Right forelimb (tissue), 1 donor: ENCODE measurements at regions not wholly inside any gene's neighbourhood (a gene's known extent, or its start where the extent isn't known, plus 50 kb on each side); places are given as distances from the start of the nearest gene placed in this dataset.

Experiments
- DNase-seq: peaks from one replicate; pipeline ENCODE4 v3.0.0-alpha.2; 2018

DNA sequence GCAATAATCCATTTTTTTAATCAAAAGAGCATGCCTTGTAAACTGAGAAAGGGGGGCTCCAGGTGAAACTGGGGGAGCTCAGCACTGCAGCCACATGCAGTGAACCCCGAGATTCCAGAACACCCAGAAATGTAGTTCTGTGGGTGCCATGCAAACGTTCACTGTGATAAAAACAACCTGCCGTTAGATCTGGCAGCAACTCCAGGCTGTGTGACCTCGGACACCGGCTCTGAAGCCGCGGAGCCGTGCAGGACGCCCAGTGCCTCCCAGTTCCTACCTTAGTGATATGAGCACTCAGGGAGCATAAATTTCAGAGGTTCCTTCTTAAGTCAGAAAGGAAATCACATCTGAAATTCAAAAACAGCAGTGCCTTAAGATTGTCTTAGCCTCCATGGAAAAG is 85.4 kb upstream of the THBS2 start:
- no peak for DNase-seq

DNA sequence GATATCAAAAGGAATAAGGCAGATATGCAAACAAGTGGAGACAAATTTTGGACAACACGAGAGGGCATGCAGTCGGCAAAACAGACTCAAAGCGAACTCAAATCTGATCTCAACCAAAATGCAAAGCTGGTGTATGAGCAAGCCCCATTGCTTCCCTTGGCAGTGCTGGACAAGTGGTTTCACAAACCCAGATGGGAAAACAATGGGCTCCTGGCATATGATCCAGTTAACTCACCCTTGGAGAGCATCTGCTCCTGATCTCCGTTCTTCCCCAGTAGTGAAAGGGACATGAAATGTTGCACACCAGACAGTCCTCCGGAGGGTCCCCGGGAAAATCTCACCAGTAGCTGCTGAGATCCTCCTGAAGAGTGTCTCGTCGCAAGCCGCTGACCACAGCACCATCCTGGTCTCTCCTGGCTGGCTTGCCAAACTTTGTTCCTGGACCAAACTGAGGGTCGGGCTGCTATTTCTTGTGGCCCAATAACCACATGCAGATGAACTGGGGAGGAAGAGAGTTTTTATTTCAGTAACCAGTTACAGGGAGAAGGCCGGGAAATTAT is 84.3 kb upstream of the THBS2 start:
- DNase-seq: no peak

DNA sequence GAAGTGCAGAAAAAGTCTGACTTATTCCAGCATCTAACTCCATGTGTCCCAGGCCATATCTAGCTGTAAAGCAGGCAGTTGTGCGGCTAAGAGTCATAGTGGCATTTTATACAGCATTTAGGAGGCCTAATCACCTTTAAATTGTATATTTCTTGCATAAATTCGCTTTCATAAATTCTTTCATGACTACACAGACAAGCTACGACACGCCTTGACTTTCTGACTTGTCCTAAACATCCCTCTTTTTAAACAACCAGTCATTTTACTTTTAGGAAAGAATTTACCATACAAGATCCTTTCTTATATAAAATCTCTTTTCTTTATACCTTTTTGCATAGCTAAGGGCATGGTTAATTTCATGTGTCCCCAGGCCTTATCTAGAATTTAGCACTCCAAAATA is 81.7 kb upstream of the THBS2 start:
- no peak for DNase-seq

DNA sequence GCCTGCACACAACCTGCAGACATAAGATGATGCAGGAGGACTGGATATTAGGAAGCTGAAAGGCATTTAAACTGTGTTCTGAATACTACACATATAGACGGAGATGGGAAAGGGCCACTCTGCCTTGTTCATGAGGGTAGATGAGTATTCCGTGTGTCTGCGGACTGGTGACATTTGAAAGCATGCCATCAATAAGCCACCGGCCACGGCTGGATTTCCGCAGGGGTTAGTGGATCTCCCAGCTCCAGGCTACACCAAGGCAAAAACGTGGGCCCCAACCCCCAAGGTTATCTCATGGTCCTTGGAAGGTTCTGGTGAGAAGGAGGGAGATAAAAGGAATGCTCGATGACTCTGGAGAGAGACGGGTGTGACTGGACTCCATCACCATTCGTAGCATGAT is 78.6 kb upstream of the THBS2 start:
- DNase-seq: no peak

DNA sequence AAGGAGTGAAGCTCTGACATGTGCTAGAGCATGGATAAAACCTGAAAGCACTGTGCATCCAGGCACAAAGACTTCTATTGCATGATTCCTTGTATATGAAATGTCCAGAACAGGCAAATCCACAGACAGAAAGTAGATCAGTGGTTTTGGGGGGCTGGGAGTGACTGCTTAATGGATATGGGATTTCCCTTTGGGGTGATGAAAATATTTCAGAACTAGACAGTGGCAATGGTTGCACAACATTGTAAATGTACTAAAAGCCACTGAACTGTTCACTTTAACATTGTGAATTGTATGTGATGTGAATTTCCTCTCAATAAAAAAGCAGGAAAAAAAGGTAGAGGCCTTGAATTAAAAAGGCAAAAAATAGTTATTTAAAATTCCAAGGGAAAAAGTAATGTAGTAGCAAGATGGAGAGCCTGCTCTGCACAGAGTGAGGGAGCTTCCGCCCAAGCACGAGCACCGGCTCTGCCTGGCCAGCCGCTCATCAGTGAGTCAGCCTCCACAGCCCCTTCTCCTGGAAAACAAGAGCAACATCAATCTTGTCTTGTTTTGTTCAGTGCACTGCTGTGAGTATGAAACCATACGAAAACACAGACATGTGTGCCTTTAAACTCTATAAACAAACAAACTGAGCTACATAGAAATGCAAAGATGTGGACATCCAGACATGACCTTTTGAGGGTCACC is 74.6 kb upstream of the THBS2 start:
- DNase-seq: no peak

DNA sequence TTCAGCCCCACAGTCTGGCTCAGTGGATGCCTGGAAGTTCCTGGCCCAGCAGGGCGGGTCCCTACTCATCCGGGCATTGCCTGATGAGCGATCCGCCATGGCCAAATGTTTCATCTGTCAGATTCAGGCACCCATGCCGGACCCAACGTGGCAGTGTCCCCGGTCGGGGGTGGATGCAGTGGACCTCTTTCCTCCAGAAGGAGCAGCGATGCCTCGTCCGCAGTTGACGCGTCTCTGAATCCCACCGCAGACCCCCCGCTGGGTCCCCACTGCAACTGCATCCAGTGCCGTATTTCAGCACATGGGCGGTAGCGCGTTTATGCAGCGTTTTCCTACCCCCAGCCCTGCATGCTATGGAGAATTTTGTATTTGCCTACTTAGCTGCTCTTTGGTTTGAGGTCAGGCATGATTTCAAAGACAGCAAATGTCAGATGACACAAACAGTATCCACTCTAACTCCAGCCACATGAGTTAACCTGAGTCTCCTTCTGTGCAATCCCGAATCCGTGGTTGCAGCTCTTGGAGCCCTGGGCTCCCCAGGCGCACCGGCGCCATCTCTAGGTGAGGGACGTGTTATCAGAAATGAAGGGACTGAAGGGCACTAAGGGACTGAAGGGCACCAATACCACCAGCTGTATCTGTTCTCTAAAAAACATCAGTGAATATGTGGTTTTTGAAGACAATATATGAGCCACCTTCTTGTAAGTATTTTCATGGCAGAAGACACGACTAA is 72.6 kb upstream of the THBS2 start:
- DNase-seq: no peak

DNA sequence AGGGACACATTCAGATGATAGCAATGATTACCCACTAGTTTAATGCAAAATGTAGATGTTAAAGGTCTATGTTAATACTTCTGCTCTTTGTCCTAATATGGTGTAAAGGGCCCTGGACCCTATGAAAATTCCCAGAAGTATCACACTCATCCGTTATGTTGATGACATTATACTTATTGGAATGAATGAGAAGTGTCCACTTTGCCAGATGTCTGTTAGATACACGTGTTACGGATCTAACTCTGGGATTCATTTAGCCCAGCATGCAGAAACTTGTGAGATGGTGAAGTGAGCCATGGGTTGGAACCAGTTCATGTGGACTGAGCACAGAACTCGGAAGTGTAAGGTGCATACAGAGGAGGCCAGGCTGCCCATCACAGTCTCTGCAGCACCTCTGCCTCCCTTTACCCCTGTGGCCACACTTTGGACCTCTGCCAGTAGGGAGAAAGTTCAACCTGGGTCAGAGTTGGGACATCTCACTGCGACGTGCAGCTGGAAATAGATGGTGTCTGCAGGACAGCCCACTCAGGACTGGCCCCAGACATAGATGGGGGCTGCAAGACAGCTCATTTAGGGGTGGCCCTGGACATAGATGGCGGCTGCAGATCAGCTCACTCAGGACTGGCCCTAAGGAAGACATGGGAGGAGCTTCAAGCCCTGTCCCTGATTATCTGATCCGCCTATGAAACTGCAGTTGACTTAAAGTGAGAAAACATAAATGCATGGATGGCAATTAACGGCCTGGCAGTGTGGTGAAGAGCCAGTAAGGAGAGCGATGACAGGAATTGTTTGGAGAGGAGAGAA is 71.2 kb upstream of the THBS2 start:
- DNase-seq: no peak

DNA sequence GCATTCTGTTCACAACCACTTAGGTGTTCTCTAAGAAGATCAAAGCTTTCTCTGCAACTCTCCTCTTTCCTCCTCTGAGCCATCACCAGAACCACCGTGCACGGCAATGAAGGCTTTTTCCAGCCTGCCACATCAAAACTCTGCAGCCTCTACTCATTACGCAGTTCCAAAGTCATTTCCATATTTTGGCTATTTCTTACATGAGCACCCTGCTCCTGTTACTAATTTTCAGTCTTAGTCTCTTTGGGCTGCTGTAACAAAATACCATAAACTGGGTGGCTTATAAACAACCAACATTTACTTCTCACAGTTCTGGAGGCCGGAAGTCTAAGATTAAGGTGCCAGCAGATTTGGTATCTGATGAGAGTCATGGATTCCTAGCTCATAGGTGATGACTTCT is 70.4 kb upstream of the THBS2 start:
- no peak for DNase-seq

DNA sequence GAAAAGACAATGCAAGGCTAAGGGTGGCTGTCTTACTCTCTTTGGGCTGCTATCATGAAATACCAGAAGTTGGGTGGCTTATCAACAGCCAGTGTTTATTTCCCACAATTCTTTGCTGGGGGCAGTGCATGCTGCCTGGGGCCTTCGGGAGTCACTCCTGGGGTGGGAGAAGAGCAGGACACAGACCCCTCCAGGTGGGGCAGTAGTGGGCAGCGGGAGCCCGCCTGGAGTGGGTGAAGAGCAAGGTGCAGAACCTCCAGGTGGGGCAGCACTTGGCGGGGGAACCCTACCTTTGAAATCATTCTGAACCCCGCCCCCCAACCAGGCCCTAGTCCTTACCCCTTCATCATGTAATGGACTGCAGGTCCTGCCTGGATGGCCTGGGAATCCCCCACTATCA is 69.6 kb upstream of the THBS2 start:
- DNase-seq: no peak

DNA sequence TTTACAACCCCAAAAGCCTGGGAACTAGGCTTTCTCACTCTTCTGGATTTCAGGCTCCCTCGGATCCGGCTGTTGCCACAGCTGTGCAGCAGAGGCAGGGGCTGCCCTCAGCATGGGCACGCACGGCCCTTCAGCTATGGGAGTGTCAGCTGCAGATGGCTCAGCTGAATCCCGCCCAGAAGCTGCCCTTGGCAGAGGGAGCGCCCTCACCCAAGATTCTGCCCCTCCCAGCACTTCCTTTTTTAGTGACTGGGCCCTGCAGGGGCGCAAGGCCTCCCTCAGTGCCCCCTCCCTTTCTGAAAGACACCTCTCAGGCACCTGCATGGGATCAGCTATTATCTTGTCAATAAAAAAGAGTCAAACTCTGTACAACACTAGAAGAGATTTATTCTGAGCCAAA is 67.9 kb upstream of the THBS2 start:
- DNase-seq: no peak

DNA sequence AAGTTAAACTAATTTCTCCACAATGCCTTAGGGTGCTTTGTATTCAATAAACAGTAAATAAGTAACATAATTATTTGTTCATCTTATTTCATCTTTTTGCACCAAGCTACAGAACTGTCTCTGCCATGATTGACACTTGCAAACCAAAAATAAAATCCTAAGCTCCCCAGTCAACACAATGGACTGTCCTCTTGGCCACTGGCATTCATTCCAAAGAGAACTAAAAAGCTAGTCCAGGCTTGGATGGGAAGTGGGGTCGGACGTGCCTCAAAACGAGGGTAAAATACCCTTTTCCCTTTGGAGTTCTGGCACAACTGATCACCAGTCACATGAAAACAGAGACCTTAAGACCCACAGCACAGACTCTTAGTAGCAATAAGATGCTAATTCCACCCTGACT is 66.4 kb upstream of the THBS2 start:
- no peak for DNase-seq

DNA sequence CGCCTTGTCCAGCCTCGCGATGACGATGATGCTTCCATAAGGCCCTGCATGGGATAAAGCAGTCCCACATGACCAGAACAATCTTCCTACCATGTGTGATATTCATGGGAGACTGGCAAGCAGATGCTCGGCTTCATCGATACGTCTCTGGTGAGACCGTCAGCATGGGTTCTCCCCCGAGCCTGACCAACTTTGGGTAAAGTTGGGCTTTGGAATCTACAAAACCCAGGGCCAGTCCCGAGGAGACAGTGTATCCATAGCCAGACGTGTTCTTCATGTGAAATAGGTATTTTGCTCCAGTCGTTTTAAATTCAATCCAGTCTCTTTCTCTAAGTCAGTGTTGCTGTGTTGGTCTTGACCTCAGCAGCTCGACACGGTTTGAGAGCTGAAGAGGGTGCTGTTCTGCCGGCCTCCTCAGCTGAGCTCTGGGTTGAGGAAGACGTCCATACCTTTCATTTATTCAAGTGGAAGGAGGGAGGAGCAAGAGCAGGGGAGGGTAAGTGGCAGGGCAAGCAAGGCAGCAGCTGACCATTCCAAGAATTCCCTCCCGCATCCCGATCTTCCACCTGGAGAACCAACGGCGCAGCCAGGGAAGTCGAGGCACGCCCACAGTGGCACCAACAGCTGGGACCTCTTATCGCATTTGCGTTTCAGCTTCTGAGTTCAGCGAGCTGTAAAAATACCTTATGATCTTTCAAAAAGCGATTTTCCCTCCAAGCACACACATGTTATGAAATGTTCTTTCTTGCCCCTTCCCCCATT is 64.0 kb upstream of the THBS2 start:
- DNase-seq: no peak

DNA sequence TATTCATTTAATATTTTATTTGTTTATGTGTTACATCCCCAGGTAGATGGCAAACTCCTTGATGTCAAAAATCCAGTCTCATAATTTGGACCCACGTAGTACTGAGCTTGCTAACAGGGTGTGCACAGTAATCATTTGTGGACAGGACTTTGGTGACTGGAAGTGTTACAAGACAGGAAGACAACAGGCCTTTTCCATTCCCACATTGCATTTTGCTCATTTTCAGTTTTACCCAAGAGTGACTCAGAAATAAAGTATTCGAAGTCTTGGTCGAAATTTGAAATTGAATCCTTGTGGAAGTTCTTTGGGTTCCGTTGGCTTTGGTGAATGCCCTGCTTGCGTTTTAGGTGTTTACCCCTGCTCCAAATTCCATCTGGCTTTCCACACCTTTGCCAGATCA is 63.0 kb upstream of the THBS2 start:
- no peak for DNase-seq

DNA sequence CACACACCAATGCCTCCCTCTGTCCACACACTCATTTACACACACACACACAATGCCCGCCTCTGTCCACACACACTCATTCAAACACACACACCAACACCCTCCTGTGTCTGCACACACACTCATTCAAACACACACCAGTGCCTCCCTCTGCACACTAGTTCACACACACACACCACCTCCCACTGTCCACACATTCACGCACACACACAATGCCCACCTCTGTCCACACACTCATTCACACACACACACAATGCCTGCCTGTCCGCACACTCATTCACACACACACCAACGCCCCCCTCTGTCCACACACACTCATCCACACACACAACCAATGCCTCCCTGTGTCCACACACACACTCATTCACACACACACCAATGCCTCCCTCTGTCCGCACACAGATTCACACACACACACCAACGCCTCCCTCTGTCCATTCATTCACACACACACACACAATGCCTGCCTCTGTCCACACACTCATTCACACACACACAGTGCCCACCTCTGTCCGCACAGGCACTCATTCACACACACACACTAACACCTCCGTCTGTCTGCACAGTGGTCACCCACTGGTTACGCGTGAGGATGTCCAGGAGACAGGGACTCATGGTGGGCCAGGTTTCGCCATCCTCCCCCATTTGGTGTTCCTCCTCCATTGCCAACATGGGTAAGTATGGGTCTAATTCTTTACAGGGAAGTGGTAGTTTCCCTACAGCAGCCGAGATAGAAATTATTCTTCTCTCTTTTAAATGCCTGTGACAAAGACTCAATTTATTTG is 62.4 kb upstream of the THBS2 start:
- no peak for DNase-seq

DNA sequence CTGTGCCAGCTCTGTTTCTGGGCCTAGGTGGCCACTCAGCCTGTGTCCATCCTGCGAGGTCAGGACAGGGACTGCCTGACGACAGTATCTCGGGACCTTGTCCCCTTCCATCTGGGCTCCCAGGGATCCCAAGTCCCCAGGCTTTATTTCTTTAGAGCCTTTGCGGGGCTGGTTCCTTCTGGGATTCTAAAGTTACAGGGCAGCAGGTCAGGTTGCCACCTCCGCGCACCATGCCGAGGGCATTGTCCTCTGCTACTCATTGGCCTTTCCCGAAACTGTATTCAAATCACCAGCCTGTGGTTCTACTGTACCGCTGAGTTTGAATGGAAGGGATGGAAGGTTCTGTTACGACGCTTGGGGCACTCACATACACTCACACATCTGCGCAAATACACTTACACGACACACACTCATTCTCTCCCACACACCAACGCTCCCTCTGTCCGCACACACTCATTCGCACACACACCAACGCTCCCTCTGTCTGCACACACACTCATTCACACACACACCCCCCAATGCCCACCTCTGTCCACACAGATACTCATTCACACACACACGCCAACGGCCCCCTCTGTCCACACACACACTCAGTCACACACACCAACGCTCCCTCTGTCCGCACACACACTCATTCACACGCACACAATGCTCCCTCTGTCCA is 59.8 kb upstream of the THBS2 start:
- no peak for DNase-seq

DNA sequence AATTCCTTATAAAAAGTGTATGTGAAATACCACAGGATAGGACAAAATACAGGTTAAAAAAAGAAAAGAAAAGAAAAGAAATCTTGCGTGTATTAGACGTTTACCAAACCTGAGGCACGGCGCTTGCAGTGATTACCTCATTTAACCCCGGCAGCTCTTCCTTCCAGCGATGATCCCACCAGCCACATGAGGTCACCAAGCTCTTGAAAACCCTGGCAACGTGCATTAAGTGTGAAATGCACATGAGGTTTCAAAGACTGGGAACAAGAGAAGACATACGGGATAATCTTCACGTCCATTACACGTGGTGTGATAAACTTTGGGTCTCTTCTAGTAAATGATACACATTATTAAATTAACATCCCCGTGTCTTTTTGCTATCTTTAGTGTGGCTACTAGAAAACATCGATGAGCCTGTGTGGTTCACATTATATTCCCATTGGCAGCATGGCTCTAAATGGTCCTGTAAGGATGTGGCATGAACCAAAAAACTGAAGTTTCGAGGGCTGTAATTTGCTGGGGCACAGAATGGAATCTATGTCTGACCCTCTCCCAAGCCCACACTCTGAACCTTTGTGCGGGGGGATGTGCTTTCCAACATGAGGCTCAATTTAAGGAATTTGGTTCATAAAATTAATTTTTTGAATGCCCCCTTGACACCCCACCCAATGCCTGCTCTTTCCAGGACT is 59.2 kb upstream of the THBS2 start:
- no peak for DNase-seq

DNA sequence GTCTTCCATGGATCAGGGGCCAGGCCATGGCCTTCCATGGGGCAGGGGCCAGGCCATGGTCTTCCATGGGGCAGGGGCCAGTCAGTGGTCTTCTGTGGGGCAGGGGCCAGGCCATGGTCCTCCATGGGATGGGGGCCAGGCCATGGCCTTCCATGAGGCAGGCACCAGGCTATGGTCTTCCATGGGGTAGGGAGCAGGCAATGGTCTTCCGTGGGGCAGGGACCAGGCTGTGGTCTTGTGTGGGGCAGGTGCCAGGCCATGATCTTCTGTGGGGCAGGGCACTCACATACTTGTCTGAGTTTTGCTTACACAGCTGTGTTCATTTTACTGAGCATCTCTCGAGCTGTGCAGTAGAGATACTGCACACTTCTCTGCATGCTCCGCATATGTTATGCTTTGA is 57.3 kb upstream of the THBS2 start:
- no peak for DNase-seq
